CD14-positive monocyte (primary cell): ENCODE measurements at regions not wholly inside any gene's neighbourhood (a gene's known extent, or its start where the extent isn't known, plus 50 kb on each side); places are given as distances from the start of the nearest gene placed in this dataset.

ENCODE experiments used
- DNase-seq, 3 donors: peaks; one replicate each; pipeline ENCODE4 v3.0.0-alpha.2; 2011 to 2022
- H2AFZ ChIP-seq: 2 replicates; pipeline ENCODE4 v1.6.0; 2012; ENCODE audit warnings: mild to moderate bottlenecking, low read depth, low read length, inconsistent platforms; ENCODE audit not compliant: insufficient read depth, poor library complexity, severe bottlenecking
- H3K27ac ChIP-seq, 2 donors: 1 replicate in 1 of 2; 2 replicates in 1 of 2; pipeline ENCODE4 v1.5.1; 2012 to 2013; ENCODE audit warnings: low read length in 2 of 2, control low read depth in 1 of 2, inconsistent platforms in 1 of 2, low read depth in 1 of 2, mild to moderate bottlenecking in 1 of 2
- H3K27me3 ChIP-seq, 2 donors: one replicate each; pipeline versions ENCODE4 v1.6.0 to v1.6.1; 2011 to 2013; ENCODE audit warnings: low read length in 2 of 2; ENCODE audit not compliant: control insufficient read depth in 2 of 2, insufficient read depth in 2 of 2
- H3K36me3 ChIP-seq, 2 donors: replicated peaks in 1 of 2; 1 replicate in 1 of 2; 2 replicates in 1 of 2; pipeline versions ENCODE4 v1.5.1 to v1.6.1; 2012 to 2013; ENCODE audit warnings: low read length in 2 of 2, control low read depth in 1 of 2, inconsistent platforms in 1 of 2, mild to moderate bottlenecking in 1 of 2; ENCODE audit not compliant: insufficient read depth in 2 of 2, control insufficient read depth in 1 of 2
- H3K4me1 ChIP-seq, 2 donors: 1 replicate in 1 of 2; 2 replicates in 1 of 2; pipeline versions ENCODE4 v1.5.1 to v1.6.1; 2012 to 2013; ENCODE audit warnings: low read length in 2 of 2, control low read depth in 1 of 2, inconsistent platforms in 1 of 2, mild to moderate bottlenecking in 1 of 2, moderate library complexity in 1 of 2; ENCODE audit not compliant: insufficient read depth in 2 of 2, control insufficient read depth in 1 of 2
- H3K4me2 ChIP-seq: replicated peaks from 2 replicates; pipeline ENCODE3; 2012; ENCODE audit warnings: low read length, moderate library complexity, mild to moderate bottlenecking; ENCODE audit not compliant: poor library complexity, severe bottlenecking; ENCODE audit errors: extremely low read depth
- H3K4me3 ChIP-seq, 3 experiments: fragments of 200-600 bp in 1 of 3; sonication (generic) in 1 of 3; replicated peaks in 1 of 3; 1 replicate in 2 of 3; 2 replicates in 1 of 3; pipeline ENCODE4 v1.5.1; 2011 to 2013; ENCODE audit warnings: low read length in 3 of 3, mild to moderate bottlenecking in 3 of 3, control low read depth in 2 of 3, low read depth in 2 of 3, inconsistent platforms in 1 of 3, moderate library complexity in 1 of 3
- H3K79me2 ChIP-seq: 2 replicates; pipeline ENCODE4 v1.6.0; 2012; ENCODE audit warnings: mild to moderate bottlenecking, control low read depth, inconsistent platforms, low read length, moderate library complexity; ENCODE audit not compliant: insufficient read depth
- H3K9ac ChIP-seq: 2 replicates; pipeline ENCODE4 v1.6.0; 2017; ENCODE audit warnings: low read length, mild to moderate bottlenecking; ENCODE audit not compliant: insufficient read depth, poor library complexity, severe bottlenecking
- H3K9me3 ChIP-seq, 2 donors: replicated peaks in 1 of 2; 1 replicate in 1 of 2; 2 replicates in 1 of 2; pipeline versions ENCODE4 v1.5.1 to v1.6.1; 2012 to 2013; ENCODE audit warnings: low read length in 2 of 2, control low read depth in 1 of 2; ENCODE audit not compliant: control insufficient read depth in 1 of 2, insufficient read depth in 1 of 2
- H4K20me1 ChIP-seq: 2 replicates; pipeline ENCODE4 v1.6.0; 2012; ENCODE audit warnings: mild to moderate bottlenecking, low read length, control low read depth, moderate library complexity; ENCODE audit not compliant: insufficient read depth
- H3K27ac Mint-ChIP-seq, 7 donors: one replicate each; pipeline ENCODE4 v1.8.0; 2020; ENCODE audit warnings: mild to moderate bottlenecking in 7 of 7, mixed read lengths in 7 of 7, moderate library complexity in 6 of 7, inconsistent platforms in 2 of 7
- H3K27me3 Mint-ChIP-seq, 3 donors: one replicate each; pipeline ENCODE4 v1.8.0; 2021 to 2022; ENCODE audit warnings: low read depth in 3 of 3, mild to moderate bottlenecking in 3 of 3, mixed read lengths in 3 of 3, moderate library complexity in 3 of 3, inconsistent platforms in 1 of 3
- H3K36me3 Mint-ChIP-seq, 2 donors: one replicate each; pipeline ENCODE4 v1.8.0; 2020; ENCODE audit warnings: mixed read lengths in 2 of 2, inconsistent platforms in 1 of 2, mild to moderate bottlenecking in 1 of 2
- H3K4me1 Mint-ChIP-seq: one replicate; pipeline ENCODE4 v1.8.0; 2020; ENCODE audit warnings: mild to moderate bottlenecking, mixed read lengths
- H3K4me3 Mint-ChIP-seq, 2 donors: one replicate each; pipeline ENCODE4 v1.8.0; 2020; ENCODE audit warnings: mild to moderate bottlenecking in 2 of 2, mixed read lengths in 2 of 2, moderate library complexity in 1 of 2
- H3K9me3 Mint-ChIP-seq, 7 donors: one replicate each; pipeline ENCODE4 v1.8.0; 2020 to 2022; ENCODE audit warnings: mixed read lengths in 7 of 7, mild to moderate bottlenecking in 6 of 7, moderate library complexity in 6 of 7, inconsistent platforms in 2 of 7
- CTCF ChIP-seq: fragments of 200-600 bp; IDR thresholded peaks from one replicate; pipeline ENCODE4 v1.8.0; 2022; ENCODE audit warnings: antibody characterized with exemption, mild to moderate bottlenecking
- WGBS: methylation state at CpG from one replicate; pipeline ENCODE4 v1.1.5; 2013; ENCODE audit warnings: missing lambda C conversion rate; ENCODE audit not compliant: insufficient coverage; 5-methylcytosine and 5-hydroxymethylcytosine counted together
- intact Hi-C, 2 donors: fragments of 100-400 bp; cut with micrococcal nuclease; formaldehyde crosslinking; loops; one replicate each; pipeline versions ENCODE4 v1.15.0 to v1.15.1; 2023

GRCh38 chrX:10882484-10882883 lies 228.6 kb upstream of the HCCS start:
- Mint-ChIP-seq H3K27ac (no peak overlapping the region), H3K4me1 (no peaks in the 10 kb centered on the region), H3K27me3 (peaks cover 0 to 1% (median 0%) of the 10 kb centered on the region in 3 donors), H3K9me3 (peaks cover 2 to 6% (median 3%) of the 10 kb centered on the region in 7 donors), H3K36me3 (no peaks in the 10 kb centered on the region), H3K4me3 (no peak overlapping the region)
- WGBS, result no CpG with 5 or more reads among the region's 4 CpGs
- no peak overlapping the region for H3K4me3 ChIP-seq
- no peaks in the 10 kb centered on the region for H4K20me1 ChIP-seq
- no peaks in the 10 kb centered on the region for H3K36me3 ChIP-seq
- H3K9me3 ChIP-seq, result no peaks in the 10 kb centered on the region
- TF ChIP-seq CTCF, result no peak
- no peak overlapping the region for H3K4me2 ChIP-seq
- no peaks in the 10 kb centered on the region for H3K79me2 ChIP-seq
- no peaks in the 10 kb centered on the region for H3K27me3 ChIP-seq
- H3K4me1 ChIP-seq, result no peaks in the 10 kb centered on the region
- no peak for DNase-seq
- no peak overlapping the region for H3K9ac ChIP-seq
- no peak overlapping the region for H2AFZ ChIP-seq
- no peak overlapping the region for H3K27ac ChIP-seq
- intact Hi-C loops, result no loop called here

GRCh38 chrX:10884246-10884645 lies 226.9 kb upstream of the HCCS start:
- Histone ChIP-seq H3K4me1 (no peaks in the 10 kb centered on the region), H4K20me1 (no peaks in the 10 kb centered on the region), H3K4me2 (no peak overlapping the region), H3K4me3 (no peak overlapping the region), H3K9ac (no peak overlapping the region), H2AFZ (no peak overlapping the region), H3K36me3 (no peaks in the 10 kb centered on the region), H3K27me3 (no peaks in the 10 kb centered on the region), H3K79me2 (no peaks in the 10 kb centered on the region), H3K27ac (no peak overlapping the region), H3K9me3 (no peaks in the 10 kb centered on the region)
- intact Hi-C loops, result no loop called here
- no peak for TF ChIP-seq CTCF
- no peak overlapping the region for H3K4me3 Mint-ChIP-seq
- H3K9me3 Mint-ChIP-seq, result peaks cover 2 to 6% (median 3%) of the 10 kb centered on the region in 7 donors
- H3K27ac Mint-ChIP-seq, result no peak overlapping the region
- peaks cover 0 to 1% (median 0%) of the 10 kb centered on the region in 3 donors for H3K27me3 Mint-ChIP-seq
- no peaks in the 10 kb centered on the region for H3K36me3 Mint-ChIP-seq
- no CpG with 5 or more reads among the region's 2 CpGs for WGBS
- no peak for DNase-seq
- peaks cover 4% of the 10 kb centered on the region for H3K4me1 Mint-ChIP-seq
